ENCODE measurements at regions not wholly inside any gene's neighbourhood (a gene's known extent, or its start where the extent isn't known, plus 50 kb on each side); places are given as distances from the start of the nearest gene placed in this dataset.

GRCh38 chr5:133727636-133728035 is 115.3 kb upstream of the FSTL4 start:
- ATAC-seq (no peak), DNase-seq (no peak)
- ChIA-PET POLR2A (ENCODE audit: unreplicated experiment) (no interaction called here), CTCF (no interaction called here)
- Histone ChIP-seq H4K20me1 (ENCODE audit: low read length) (no peaks in the 10 kb centered on the region), H3K4me1 (ENCODE audit: insufficient read depth, low read length) (no peaks in the 10 kb centered on the region), H2AFZ (ENCODE audit: low read length) (no peak overlapping the region), H3K9me2 (replicated peaks; ENCODE audit: low read length) (no peaks in the 10 kb centered on the region), H3K27ac (ENCODE audit: low read length) (no peak overlapping the region), H3K79me2 (ENCODE audit: low read length) (no peaks in the 10 kb centered on the region), H3K4me3 (ENCODE audit: low read length) (no peak overlapping the region), H3K9ac (ENCODE audit: low read length) (no peak overlapping the region), H3K36me3 (ENCODE audit: low read depth, low read length) (no peaks in the 10 kb centered on the region), H3K4me2 (ENCODE audit: low read length) (no peak overlapping the region), H3F3A (ENCODE audit: low read length, unreplicated experiment) (no peaks in the 10 kb centered on the region), H3K27me3 (ENCODE audit: low read length) (no peaks in the 10 kb centered on the region), H3K9me3 (ENCODE audit: low read length) (no peaks in the 10 kb centered on the region)
- intact Hi-C loops (cut with micrococcal nuclease): no loop called here
- TF ChIP-seq EZH2phosphoT487 (IDR thresholded peaks at IDR 0.05; ENCODE audit: borderline replicate concordance, low read length) (no peak), CTCF (conservative IDR thresholded peaks at IDR 0.05; ENCODE audit: low read depth, low read length) (no peak), EZH2 (IDR thresholded peaks at IDR 0.05; ENCODE audit: low read length, unreplicated experiment) (no peak)
- no TSS peak for BruUV-seq (replicated peaks)

GRCh38 chr5:133723651-133724366 is 111.5 kb upstream of the FSTL4 start:
- no peaks in the 10 kb centered on the region for H3K36me3 ChIP-seq (ENCODE audit: low read depth, low read length)
- ChIA-PET CTCF (no interaction called here), POLR2A (ENCODE audit: unreplicated experiment) (no interaction called here)
- H3K79me2 ChIP-seq (ENCODE audit: low read length): no peaks in the 10 kb centered on the region
- no peaks in the 10 kb centered on the region for H3K4me1 ChIP-seq (ENCODE audit: insufficient read depth, low read length)
- intact Hi-C loops (cut with micrococcal nuclease): no loop called here
- no peak overlapping the region for H2AFZ ChIP-seq (ENCODE audit: low read length)
- no peak for ATAC-seq
- TF ChIP-seq CTCF (conservative IDR thresholded peaks at IDR 0.05; ENCODE audit: low read depth, low read length): no peak
- no peak for TF ChIP-seq EZH2 (IDR thresholded peaks at IDR 0.05; ENCODE audit: low read length, unreplicated experiment)
- TF ChIP-seq EZH2phosphoT487 (IDR thresholded peaks at IDR 0.05; ENCODE audit: borderline replicate concordance, low read length): no peak
- H3K4me2 ChIP-seq (ENCODE audit: low read length): no peak overlapping the region
- no peak for DNase-seq
- H3K9ac ChIP-seq (ENCODE audit: low read length): no peak overlapping the region
- no peak overlapping the region for H3K27ac ChIP-seq (ENCODE audit: low read length)
- BruUV-seq (replicated peaks): no TSS peak
- H4K20me1 ChIP-seq (ENCODE audit: low read length): no peaks in the 10 kb centered on the region
- H3F3A ChIP-seq (ENCODE audit: low read length, unreplicated experiment): no peaks in the 10 kb centered on the region
- no peak overlapping the region for H3K4me3 ChIP-seq (ENCODE audit: low read length)
- H3K9me3 ChIP-seq (ENCODE audit: low read length): no peaks in the 10 kb centered on the region
- no peaks in the 10 kb centered on the region for H3K9me2 ChIP-seq (replicated peaks; ENCODE audit: low read length)
- no peaks in the 10 kb centered on the region for H3K27me3 ChIP-seq (ENCODE audit: low read length)

GRCh38 chr5:133723126-133723525 is 110.8 kb upstream of the FSTL4 start:
- Histone ChIP-seq H3K4me2 (ENCODE audit: low read length) (no peak overlapping the region), H4K20me1 (ENCODE audit: low read length) (no peaks in the 10 kb centered on the region), H2AFZ (ENCODE audit: low read length) (no peak overlapping the region), H3K27ac (ENCODE audit: low read length) (no peak overlapping the region), H3K79me2 (ENCODE audit: low read length) (no peaks in the 10 kb centered on the region), H3K4me1 (ENCODE audit: insufficient read depth, low read length) (no peaks in the 10 kb centered on the region), H3K9me2 (replicated peaks; ENCODE audit: low read length) (no peaks in the 10 kb centered on the region), H3K27me3 (ENCODE audit: low read length) (no peaks in the 10 kb centered on the region), H3K36me3 (ENCODE audit: low read depth, low read length) (no peaks in the 10 kb centered on the region), H3K9me3 (ENCODE audit: low read length) (no peaks in the 10 kb centered on the region), H3F3A (ENCODE audit: low read length, unreplicated experiment) (no peaks in the 10 kb centered on the region), H3K4me3 (ENCODE audit: low read length) (no peak overlapping the region), H3K9ac (ENCODE audit: low read length) (no peak overlapping the region)
- no TSS peak for BruUV-seq (replicated peaks)
- TF ChIP-seq CTCF (conservative IDR thresholded peaks at IDR 0.05; ENCODE audit: low read depth, low read length): no peak
- no peak for TF ChIP-seq EZH2phosphoT487 (IDR thresholded peaks at IDR 0.05; ENCODE audit: borderline replicate concordance, low read length)
- no peak for TF ChIP-seq EZH2 (IDR thresholded peaks at IDR 0.05; ENCODE audit: low read length, unreplicated experiment)
- DNase-seq (no peak), ATAC-seq (no peak)
- intact Hi-C loops (cut with micrococcal nuclease): no loop called here
- ChIA-PET POLR2A (ENCODE audit: unreplicated experiment) (no interaction called here), CTCF (no interaction called here)

All from PC-3 (cell line).